ENCODE measurements at regions not wholly inside any gene's neighbourhood (a gene's known extent, or its start where the extent isn't known, plus 50 kb on each side); places are given as distances from the start of the nearest gene placed in this dataset.

DNA sequence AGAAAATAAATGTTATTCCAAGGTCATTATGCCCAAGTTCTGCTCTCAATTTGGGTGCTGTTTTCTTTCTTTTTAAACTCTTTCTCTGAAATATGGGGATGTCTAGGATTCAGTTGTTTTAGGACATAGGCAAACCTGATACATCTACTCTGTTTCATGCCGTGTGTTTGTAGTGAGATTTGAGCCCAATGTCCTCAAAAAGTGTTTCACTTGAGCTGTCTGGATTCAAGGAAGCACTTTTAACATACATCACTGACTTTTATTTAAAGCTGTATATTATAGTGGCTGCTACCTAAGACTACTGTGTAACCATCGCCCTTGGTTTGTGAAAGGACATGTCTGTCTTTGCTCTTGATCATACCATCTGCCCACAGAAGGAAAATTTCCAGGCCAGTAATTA is 709.3 kb upstream of the STXBP6 start:
- Histone ChIP-seq H3K27ac (no peak overlapping the region), H3K27me3 (replicated peaks) (no peaks in the 10 kb centered on the region), H3K4me3 (ENCODE audit: low read depth, low read length) (no peak overlapping the region), H3K36me3 (replicated peaks) (no peaks in the 10 kb centered on the region)
- in situ Hi-C loops (cut with HindIII; ENCODE audit: low pct_ligation_motif_present, low sequenced_read_pairs), result no loop called here
- DNase-seq, result no peak
- TF ChIP-seq, protein P1, sequence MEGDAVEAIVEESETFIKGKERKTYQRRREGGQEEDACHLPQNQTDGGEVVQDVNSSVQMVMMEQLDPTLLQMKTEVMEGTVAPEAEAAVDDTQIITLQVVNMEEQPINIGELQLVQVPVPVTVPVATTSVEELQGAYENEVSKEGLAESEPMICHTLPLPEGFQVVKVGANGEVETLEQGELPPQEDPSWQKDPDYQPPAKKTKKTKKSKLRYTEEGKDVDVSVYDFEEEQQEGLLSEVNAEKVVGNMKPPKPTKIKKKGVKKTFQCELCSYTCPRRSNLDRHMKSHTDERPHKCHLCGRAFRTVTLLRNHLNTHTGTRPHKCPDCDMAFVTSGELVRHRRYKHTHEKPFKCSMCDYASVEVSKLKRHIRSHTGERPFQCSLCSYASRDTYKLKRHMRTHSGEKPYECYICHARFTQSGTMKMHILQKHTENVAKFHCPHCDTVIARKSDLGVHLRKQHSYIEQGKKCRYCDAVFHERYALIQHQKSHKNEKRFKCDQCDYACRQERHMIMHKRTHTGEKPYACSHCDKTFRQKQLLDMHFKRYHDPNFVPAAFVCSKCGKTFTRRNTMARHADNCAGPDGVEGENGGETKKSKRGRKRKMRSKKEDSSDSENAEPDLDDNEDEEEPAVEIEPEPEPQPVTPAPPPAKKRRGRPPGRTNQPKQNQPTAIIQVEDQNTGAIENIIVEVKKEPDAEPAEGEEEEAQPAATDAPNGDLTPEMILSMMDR (IDR thresholded peaks at IDR 0.05; ENCODE audit: low read depth, low read length, missing control alignments), result no peak

DNA sequence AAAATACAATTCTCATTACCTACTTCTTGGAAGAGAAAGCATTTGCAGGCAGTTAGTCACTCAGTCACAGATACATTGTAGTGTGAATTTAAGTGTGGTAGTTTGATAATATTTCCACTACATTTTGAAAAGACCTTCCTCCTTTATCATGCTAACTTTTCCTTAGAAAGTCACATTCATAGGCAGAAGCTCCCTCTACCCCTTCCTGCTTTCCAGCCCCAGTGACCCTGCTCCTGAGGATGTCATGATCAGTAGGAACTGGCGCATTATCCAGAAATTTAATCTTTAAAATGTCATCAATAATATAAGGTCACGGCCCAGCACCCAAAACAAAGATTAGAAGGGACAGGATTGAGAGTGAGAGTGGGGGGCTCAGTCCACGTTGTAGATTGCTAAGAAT is 707.4 kb upstream of the STXBP6 start:
- H3K27me3 ChIP-seq (replicated peaks), result no peaks in the 10 kb centered on the region
- TF ChIP-seq, protein P1 (IDR thresholded peaks at IDR 0.05; ENCODE audit: low read depth, low read length, missing control alignments), result no peak
- in situ Hi-C loops (cut with HindIII; ENCODE audit: low pct_ligation_motif_present, low sequenced_read_pairs), result no loop called here
- DNase-seq, result no peak
- H3K27ac ChIP-seq, result no peak overlapping the region
- H3K36me3 ChIP-seq (replicated peaks), result no peaks in the 10 kb centered on the region
- H3K4me3 ChIP-seq (ENCODE audit: low read depth, low read length), result no peak overlapping the region

DNA sequence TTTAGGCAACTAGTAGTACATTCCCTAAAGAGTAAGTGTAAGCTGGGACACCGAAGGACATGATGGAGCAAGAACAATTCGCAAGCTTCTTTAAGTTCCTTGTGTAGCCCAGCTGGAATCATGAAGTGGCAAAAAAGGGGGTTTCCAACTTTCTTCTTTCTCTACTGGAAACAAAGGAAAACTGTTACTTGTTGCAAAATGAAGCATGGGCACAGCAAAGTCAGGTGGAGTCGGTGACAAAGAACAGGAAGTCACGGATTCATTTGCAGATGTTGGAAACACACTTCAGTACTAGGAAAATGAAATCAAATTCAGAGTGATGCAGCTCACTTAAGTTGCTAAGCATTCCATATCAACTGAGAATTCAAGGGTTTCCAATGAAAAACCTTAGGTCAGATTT is 706.9 kb upstream of the STXBP6 start:
- no peak overlapping the region for H3K27ac ChIP-seq

DNA sequence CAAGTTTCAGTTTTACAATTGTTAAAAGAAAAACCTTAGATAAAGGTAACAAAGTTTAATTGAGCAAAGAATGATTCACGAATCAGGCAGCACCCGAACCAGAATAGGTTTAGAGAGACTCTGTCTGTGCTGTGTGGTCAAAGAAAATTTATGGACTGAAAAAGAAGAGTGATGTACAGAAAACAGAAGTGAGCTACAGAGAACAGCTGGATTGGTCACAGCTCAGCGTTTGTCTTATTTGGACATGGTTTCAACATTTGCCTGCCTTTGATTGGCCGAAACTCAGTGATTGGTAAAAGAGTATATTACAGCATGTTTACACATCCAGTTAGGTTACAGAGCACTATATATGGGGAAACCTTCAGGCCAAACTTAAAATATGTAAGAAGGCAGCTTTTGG is 703.2 kb upstream of the STXBP6 start:
- Histone ChIP-seq H3K27ac (no peak overlapping the region), H3K4me3 (ENCODE audit: low read depth, low read length) (no peak overlapping the region), H3K27me3 (replicated peaks) (no peaks in the 10 kb centered on the region), H3K36me3 (replicated peaks) (no peaks in the 10 kb centered on the region)
- TF ChIP-seq, protein P1 (IDR thresholded peaks at IDR 0.05; ENCODE audit: low read depth, low read length, missing control alignments), result no peak
- no peak for DNase-seq
- in situ Hi-C loops (cut with HindIII; ENCODE audit: low pct_ligation_motif_present, low sequenced_read_pairs), result no loop called here

More for the DNA sequence above, 706.9 kb upstream of the STXBP6 start:
- in situ Hi-C loops (cut with HindIII; ENCODE audit: low pct_ligation_motif_present, low sequenced_read_pairs), result no loop called here
- H3K4me3 ChIP-seq (ENCODE audit: low read depth, low read length), result no peak overlapping the region
- DNase-seq, result no peak
- H3K36me3 ChIP-seq (replicated peaks), result no peaks in the 10 kb centered on the region
- no peaks in the 10 kb centered on the region for H3K27me3 ChIP-seq (replicated peaks)
- TF ChIP-seq, protein P1 (IDR thresholded peaks at IDR 0.05; ENCODE audit: low read depth, low read length, missing control alignments), result no peak

DNA sequence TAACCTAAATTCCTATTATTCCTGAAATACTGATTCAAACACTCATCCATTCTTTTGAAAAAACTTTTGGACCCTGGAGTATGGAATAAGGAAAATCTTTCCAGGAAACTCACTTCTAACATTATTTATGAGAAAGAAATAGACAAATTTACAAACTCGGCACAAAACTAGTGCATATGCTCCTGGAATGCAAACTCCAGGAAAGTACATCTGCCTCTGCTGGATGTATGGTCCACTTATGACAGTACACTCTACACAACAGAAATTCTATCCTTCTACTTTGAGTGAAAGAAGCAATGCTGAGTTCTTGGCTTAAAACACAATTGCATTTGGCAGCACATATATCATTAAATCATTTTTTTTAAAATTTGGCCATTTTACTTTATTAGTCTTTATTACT is 700.5 kb upstream of the STXBP6 start:
- no peaks in the 10 kb centered on the region for H3K27me3 ChIP-seq (replicated peaks)
- no peaks in the 10 kb centered on the region for H3K36me3 ChIP-seq (replicated peaks)
- H3K27ac ChIP-seq, result no peak overlapping the region
- H3K4me3 ChIP-seq (ENCODE audit: low read depth, low read length), result no peak overlapping the region
- no peak for DNase-seq
- TF ChIP-seq, protein P1 (IDR thresholded peaks at IDR 0.05; ENCODE audit: low read depth, low read length, missing control alignments), result no peak
- in situ Hi-C loops (cut with HindIII; ENCODE audit: low pct_ligation_motif_present, low sequenced_read_pairs), result no loop called here

All from brain microvascular endothelial cell (primary cell).